PC-3 (cell line): ENCODE measurements at regions not wholly inside any gene's neighbourhood (a gene's known extent, or its start where the extent isn't known, plus 50 kb on each side); places are given as distances from the start of the nearest gene placed in this dataset.

Experiments used
- ATAC-seq: fragments of 200-7000 bp; cut with Tn5 transposase; 2 replicates; pipeline ENCODE4 v1.9.1; 2020; ENCODE audit warnings: mild to moderate bottlenecking, moderate library complexity
- BruUV-seq: library from RNA; stranded (reverse); fragments of 400-500 nt; replicated peaks from 2 replicates; lab custom pipeline; 2021; lab: Mats Ljungman, UMichigan
- CTCF ChIA-PET: fragments of 300-600 bp; sonication (Branson Sonifier 250); formaldehyde crosslinking; loops from one replicate; lab custom pipeline; 2022; ENCODE audit warnings: antibody characterized with exemption; lab: Charles Lee
- POLR2A ChIA-PET: fragments of 300-600 bp; sonication (Branson Sonifier 250); formaldehyde crosslinking; loops from one replicate; lab custom pipeline; 2022; ENCODE audit warnings: antibody characterized with exemption; ENCODE audit not compliant: unreplicated experiment; lab: Charles Lee
- DNase-seq: peaks from one replicate; pipeline ENCODE4 v3.0.0-alpha.2; 2015
- H2AFZ ChIP-seq: fragments of 300-600 bp; sonication (generic); 2 replicates; pipeline ENCODE4 v1.6.0; 2016; ENCODE audit warnings: antibody characterized with exemption, low read length
- H3F3A ChIP-seq: fragments of 300-600 bp; sonication (generic); one replicate; pipeline ENCODE4 v1.6.0; 2017; ENCODE audit warnings: antibody characterized with exemption, low read length, control low read depth, mild to moderate bottlenecking; ENCODE audit not compliant: unreplicated experiment
- H3K27ac ChIP-seq: fragments of 300-600 bp; sonication (generic); 2 replicates; pipeline ENCODE4 v1.5.1; 2016; ENCODE audit warnings: mild to moderate bottlenecking, low read length
- H3K27me3 ChIP-seq: fragments of 300-600 bp; sonication (generic); 2 replicates; pipeline ENCODE4 v1.6.1; 2016; ENCODE audit warnings: low read length, mixed read lengths
- H3K36me3 ChIP-seq: fragments of 300-600 bp; sonication (generic); 2 replicates; pipeline ENCODE4 v1.6.1; 2016; ENCODE audit warnings: low read depth, mixed run types, low read length, mixed read lengths
- H3K4me1 ChIP-seq: fragments of 300-600 bp; sonication (generic); 2 replicates; pipeline ENCODE4 v1.5.1; 2016; ENCODE audit warnings: low read length; ENCODE audit not compliant: insufficient read depth
- H3K4me2 ChIP-seq: fragments of 300-600 bp; sonication (generic); 2 replicates; pipeline ENCODE4 v1.6.0; 2016; ENCODE audit warnings: low read length
- H3K4me3 ChIP-seq: fragments of 300-600 bp; sonication (generic); 2 replicates; pipeline ENCODE4 v1.5.1; 2016; ENCODE audit warnings: mild to moderate bottlenecking, low read length, mixed read lengths
- H3K79me2 ChIP-seq: fragments of 300-600 bp; sonication (generic); 2 replicates; pipeline ENCODE4 v1.6.1; 2017; ENCODE audit warnings: low read length, mixed read lengths
- H3K9ac ChIP-seq: fragments of 300-600 bp; sonication (generic); 2 replicates; pipeline ENCODE4 v1.6.0; 2016; ENCODE audit warnings: mild to moderate bottlenecking, low read length
- H3K9me2 ChIP-seq: fragments of 300-600 bp; sonication (generic); replicated peaks from 2 replicates; pipeline ENCODE4 v1.6.1; 2016; ENCODE audit warnings: mixed run types, low read length, mixed read lengths
- H3K9me3 ChIP-seq: fragments of 300-600 bp; sonication (generic); 2 replicates; pipeline ENCODE4 v1.6.1; 2016; ENCODE audit warnings: low read length, mixed read lengths
- H4K20me1 ChIP-seq: fragments of 300-600 bp; sonication (generic); 2 replicates; pipeline ENCODE4 v1.6.1; 2016; ENCODE audit warnings: low read length, mixed read lengths
- CTCF ChIP-seq: fragments of 300-600 bp; sonication (generic); conservative IDR thresholded peaks from 2 replicates; pipeline ENCODE4 v1.5.1; 2017; ENCODE audit warnings: antibody characterized with exemption, low read depth, mild to moderate bottlenecking, low read length
- EZH2 ChIP-seq: fragments of 300-600 bp; sonication (generic); IDR thresholded peaks from one replicate; pipeline ENCODE4 v1.6.1; 2017; ENCODE audit warnings: antibody characterized with exemption, mild to moderate bottlenecking, low read length; ENCODE audit not compliant: unreplicated experiment
- EZH2phosphoT487 ChIP-seq: fragments of 300-600 bp; sonication (generic); IDR thresholded peaks from 2 replicates; pipeline ENCODE4 v1.6.1; 2018; ENCODE audit warnings: mild to moderate bottlenecking, antibody characterized with exemption, low read length, borderline replicate concordance
- intact Hi-C: fragments of 100-400 bp; cut with micrococcal nuclease; formaldehyde crosslinking; loops from 2 replicates; pipeline ENCODE4 v1.9.0; 2023

GRCh38 chr3:102668247-102668646 lies 233.4 kb downstream of the ZPLD1 start:
- intact Hi-C loops = no loop called here
- DNase-seq = no peak
- CTCF ChIA-PET = no interaction called here

DNA sequence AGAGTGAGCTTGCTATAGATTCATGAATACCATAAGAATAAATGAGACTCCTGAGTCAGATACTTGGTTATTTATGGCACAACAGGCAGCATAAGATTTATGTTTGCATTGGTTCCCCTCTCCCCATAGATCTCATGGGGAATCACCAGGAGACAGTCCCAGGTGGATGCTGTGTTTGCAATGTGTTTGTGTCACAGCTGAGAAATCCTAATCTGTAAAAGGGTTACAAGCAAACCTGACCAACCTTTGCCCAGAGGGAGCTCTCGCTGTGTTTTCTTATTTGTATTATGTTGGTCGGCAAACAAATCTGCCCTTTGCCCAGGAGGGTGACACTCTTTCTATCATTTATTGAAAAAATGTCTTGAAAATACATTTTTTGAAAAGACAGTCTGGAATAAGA lies 236.2 kb downstream of the ZPLD1 start:
- CTCF ChIA-PET = no interaction called here
- intact Hi-C loops = loop anchor here (5.0 to 10.0 kb wide), 4 partner anchors 71 to 864 kb away; no protein-coding TSS in a partner anchor

More at GRCh38 chr3:102668247-102668646, 233.4 kb downstream of the ZPLD1 start:
- H2AFZ ChIP-seq = no peak overlapping the region
- no peak overlapping the region for H3K27ac ChIP-seq
- no peaks in the 10 kb centered on the region for H3K9me3 ChIP-seq
- no peak overlapping the region for H3K9ac ChIP-seq
- H3K4me1 ChIP-seq = no peaks in the 10 kb centered on the region
- POLR2A ChIA-PET = no interaction called here
- no peak overlapping the region for H3K4me2 ChIP-seq
- TF ChIP-seq EZH2phosphoT487 (no peak), CTCF (no peak), EZH2 (no peak)
- BruUV-seq = no TSS peak
- ATAC-seq = no peak
- no peaks in the 10 kb centered on the region for H4K20me1 ChIP-seq
- no peaks in the 10 kb centered on the region for H3F3A ChIP-seq
- no peak overlapping the region for H3K4me3 ChIP-seq
- H3K36me3 ChIP-seq = no peaks in the 10 kb centered on the region
- H3K27me3 ChIP-seq = peaks cover 72% of the 10 kb centered on the region
- H3K79me2 ChIP-seq = no peaks in the 10 kb centered on the region
- H3K9me2 ChIP-seq = no peaks in the 10 kb centered on the region

More for the DNA sequence above, 236.2 kb downstream of the ZPLD1 start:
- Histone ChIP-seq H3K27me3 (peaks cover 50% of the 10 kb centered on the region), H3K9me3 (no peaks in the 10 kb centered on the region), H3K4me1 (no peaks in the 10 kb centered on the region), H3K27ac (no peak overlapping the region), H3K9me2 (no peaks in the 10 kb centered on the region), H2AFZ (no peak overlapping the region), H3F3A (no peaks in the 10 kb centered on the region), H4K20me1 (no peaks in the 10 kb centered on the region), H3K36me3 (no peaks in the 10 kb centered on the region), H3K4me3 (no peak overlapping the region), H3K79me2 (no peaks in the 10 kb centered on the region), H3K9ac (no peak overlapping the region), H3K4me2 (no peak overlapping the region)
- no TSS peak for BruUV-seq
- ATAC-seq (no peak), DNase-seq (no peak)
- POLR2A ChIA-PET = no interaction called here
- TF ChIP-seq CTCF = no peak
